HepG2 (cell line): ENCODE measurements at regions not wholly inside any gene's neighbourhood (a gene's known extent, or its start where the extent isn't known, plus 50 kb on each side); places are given as distances from the start of the nearest gene placed in this dataset.
"Not testable (repeated sequence)": the region's sequence is repeated elsewhere in the genome, so short reads cannot be mapped to it uniquely, and the experiment has no call there.

ENCODE experiments used
- ATF7 ChIP-seq, 2 experiments: fragments of 450-650 bp in 1 of 2; sonication (generic) in 1 of 2; formaldehyde crosslinking in 1 of 2; IDR thresholded peaks; 2 replicates each; pipeline versions ENCODE4 v1.4.0 to v1.6.1; 2016 to 2020; ENCODE audit warnings: antibody characterized with exemption in 1 of 2, mild to moderate bottlenecking in 1 of 2, missing genetic modification reagents in 1 of 2
- HOXA3 ChIP-seq: sonication (generic); formaldehyde crosslinking; IDR thresholded peaks from 2 replicates; pipeline ENCODE4 v1.5.0; 2020; ENCODE audit warnings: missing genetic modification reagents
- MEIS1 ChIP-seq: sonication (generic); formaldehyde crosslinking; IDR thresholded peaks from 2 replicates; pipeline ENCODE4 v1.9.0; 2021; ENCODE audit warnings: mild to moderate bottlenecking, missing genetic modification reagents, moderate library complexity, borderline replicate concordance
- NONO ChIP-seq, 2 experiments: fragments of 450-650 bp in 1 of 2; sonication (generic) in 1 of 2; formaldehyde crosslinking in 1 of 2; IDR thresholded peaks in 1 of 2; conservative IDR thresholded peaks in 1 of 2; 2 replicates each; pipeline versions ENCODE4 v1.6.1 to v1.8.0; 2017 to 2022; ENCODE audit warnings: mild to moderate bottlenecking in 1 of 2, missing genetic modification reagents in 1 of 2, moderate library complexity in 1 of 2
- PHF20 ChIP-seq: sonication (generic); formaldehyde crosslinking; IDR thresholded peaks from 2 replicates; pipeline ENCODE4 v1.5.0; 2020; ENCODE audit warnings: mild to moderate bottlenecking, missing genetic modification reagents
- POGK ChIP-seq: sonication (generic); formaldehyde crosslinking; conservative IDR thresholded peaks from 2 replicates; pipeline ENCODE4 v1.8.0; 2022; ENCODE audit warnings: mild to moderate bottlenecking, moderate library complexity, missing genetic modification reagents
- ZBTB21 ChIP-seq: sonication (generic); formaldehyde crosslinking; IDR thresholded peaks from 2 replicates; pipeline ENCODE4 v1.4.0; 2020; ENCODE audit warnings: missing genetic modification reagents
- ZNF142 ChIP-seq: sonication (generic); formaldehyde crosslinking; IDR thresholded peaks from 2 replicates; pipeline ENCODE4 v1.4.0; 2020; ENCODE audit warnings: missing genetic modification reagents
- ZNF619 ChIP-seq: sonication (generic); formaldehyde crosslinking; IDR thresholded peaks from 2 replicates; pipeline ENCODE4 v1.4.0; 2020; ENCODE audit warnings: mild to moderate bottlenecking, missing genetic modification reagents
- ZNF687 ChIP-seq: sonication (generic); formaldehyde crosslinking; IDR thresholded peaks from 2 replicates; pipeline ENCODE4 v1.5.1; 2020; ENCODE audit warnings: mild to moderate bottlenecking, missing genetic modification reagents, moderate library complexity
- TF ChIP-seq, protein P1 (sequence below): sonication (generic); formaldehyde crosslinking; IDR thresholded peaks from 2 replicates; pipeline ENCODE4 v1.4.0; 2020; ENCODE audit warnings: mild to moderate bottlenecking, missing genetic modification reagents
- TF ChIP-seq, protein P2 (sequence below): IDR thresholded peaks from 2 replicates; pipeline ENCODE4 v1.6.1; 2016; ENCODE audit warnings: mild to moderate bottlenecking

- TF ChIP-seq ZNF142 (CRISPR knock-in tag) (peak; percentile 75), MEIS1 (CRISPR knock-in tag) (0 out of 2 replicates have a peak, but pooled peaks have one; percentile 24), ZNF619 (CRISPR knock-in tag) (peak; percentile 86; the same call in 1 of the 2 replicates), ZNF687 (peak; percentile 87), PHF20 (peak; percentile 29; the same call in 1 of the 2 replicates), HOXA3 (CRISPR knock-in tag) (peak; percentile 76), ATF7 (IDR thresholded peaks at IDR 0.05) (peak; percentile 15; the same call in 1 of the 2 replicates), ATF7 (CRISPR knock-in tag; IDR thresholded peaks at IDR 0.05) (0 out of 2 replicates have a peak, but pooled peaks have one; percentile 45), POGK (CRISPR knock-in tag) (0 out of 2 replicates have a peak, but pooled peaks have one; percentile 18), ZBTB21 (CRISPR knock-in tag) (peak; percentile 89), NONO (CRISPR knock-in tag; conservative IDR thresholded peaks at IDR 0.05) (0 out of 2 replicates have a peak, but pooled peaks have one; percentile 19)
- TF ChIP-seq, protein P1, sequence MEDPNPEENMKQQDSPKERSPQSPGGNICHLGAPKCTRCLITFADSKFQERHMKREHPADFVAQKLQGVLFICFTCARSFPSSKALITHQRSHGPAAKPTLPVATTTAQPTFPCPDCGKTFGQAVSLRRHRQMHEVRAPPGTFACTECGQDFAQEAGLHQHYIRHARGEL (CRISPR knock-in tag): 0 out of 2 replicates have a peak, but pooled peaks have one; percentile 39
- TF ChIP-seq, protein P2, sequence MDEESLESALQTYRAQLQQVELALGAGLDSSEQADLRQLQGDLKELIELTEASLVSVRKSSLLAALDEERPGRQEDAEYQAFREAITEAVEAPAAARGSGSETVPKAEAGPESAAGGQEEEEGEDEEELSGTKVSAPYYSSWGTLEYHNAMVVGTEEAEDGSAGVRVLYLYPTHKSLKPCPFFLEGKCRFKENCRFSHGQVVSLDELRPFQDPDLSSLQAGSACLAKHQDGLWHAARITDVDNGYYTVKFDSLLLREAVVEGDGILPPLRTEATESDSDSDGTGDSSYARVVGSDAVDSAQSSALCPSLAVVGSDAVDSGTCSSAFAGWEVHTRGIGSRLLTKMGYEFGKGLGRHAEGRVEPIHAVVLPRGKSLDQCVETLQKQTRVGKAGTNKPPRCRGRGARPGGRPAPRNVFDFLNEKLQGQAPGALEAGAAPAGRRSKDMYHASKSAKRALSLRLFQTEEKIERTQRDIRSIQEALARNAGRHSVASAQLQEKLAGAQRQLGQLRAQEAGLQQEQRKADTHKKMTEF (CRISPR knock-in tag): peak; percentile 25; the same call in 1 of the 2 replicates
- TF ChIP-seq NONO (IDR thresholded peaks at IDR 0.05): not testable (repeated sequence)
Observed at GRCh38 chr7:65080799-65081668, 74.5 kb upstream of the ERV3-1 start (continued).
